Adrenal gland (tissue), 9 donors: ENCODE measurements at regions not wholly inside any gene's neighbourhood (a gene's known extent, or its start where the extent isn't known, plus 50 kb on each side); places are given as distances from the start of the nearest gene placed in this dataset.

Source experiments
- DNase-seq, 7 donors: peaks; one replicate each; pipeline ENCODE4 v3.0.0-alpha.2; 2019 to 2020
- H3K27ac ChIP-seq, 5 donors: fragments of 200-600 bp; sonication (generic) in 4 of 5; 1 replicate in 3 of 5; 2 replicates in 2 of 5; pipeline versions ENCODE4 v1.5.1 to v1.8.0; 2016 to 2020; ENCODE audit warnings: mild to moderate bottlenecking in 1 of 5
- H3K27me3 ChIP-seq: fragments of 200-600 bp; 2 replicates; pipeline ENCODE4 v1.8.0; 2021
- H3K36me3 ChIP-seq, 2 donors: fragments of 200-600 bp; replicated peaks in 1 of 2; 1 replicate in 1 of 2; 2 replicates in 1 of 2; pipeline versions ENCODE4 v1.5.1 to v1.8.0; 2018 to 2022
- H3K4me1 ChIP-seq, 2 donors: fragments of 200-600 bp; replicated peaks in 1 of 2; 1 replicate in 1 of 2; 2 replicates in 1 of 2; pipeline versions ENCODE4 v1.5.1 to v1.8.0; 2018 to 2021
- H3K4me3 ChIP-seq, 4 donors: fragments of 200-600 bp; sonication (generic) in 3 of 4; one replicate each; pipeline ENCODE4 v1.5.1; 2016 to 2018
- H3K9me3 ChIP-seq, 3 donors: fragments of 200-600 bp; sonication (generic) in 1 of 3; replicated peaks in 1 of 3; 1 replicate in 2 of 3; 2 replicates in 1 of 3; pipeline versions ENCODE4 v1.5.1 to v1.8.0; 2016 to 2021
- POLR2A ChIP-seq, 2 donors: fragments of 450-650 bp; IDR thresholded peaks; one replicate each; pipeline ENCODE4 v1.6.1; 2017; ENCODE audit warnings: antibody characterized with exemption in 2 of 2, mild to moderate bottlenecking in 2 of 2, moderate library complexity in 1 of 2
- WGBS, 4 donors: extraction: QIAGEN DNeasy Blood & Tissue Kit in 2 of 4; methylation state at CpG; one replicate each; pipeline versions ENCODE4 v1.1.5 to v1.1.7; 2013 to 2017; 5-methylcytosine and 5-hydroxymethylcytosine counted together
- intact Hi-C, 2 donors: fragments of 100-400 bp; cut with DNase I; formaldehyde crosslinking; loops; one replicate each; pipeline versions ENCODE4 v1.14.1 to v1.15.0; 2022 to 2023
- TF ChIP-seq, protein P1 (sequence below), 6 experiments: fragments of 450-650 bp in 4 of 6; fragments of 200-600 bp in 2 of 6; sonication (generic) in 1 of 6; IDR thresholded peaks; 1 replicate in 5 of 6; 2 replicates in 1 of 6; pipeline versions ENCODE4 v1.5.1 to v1.8.0; 2016 to 2021; ENCODE audit warnings: antibody characterized with exemption in 6 of 6, mild to moderate bottlenecking in 2 of 6, moderate library complexity in 1 of 6
- donor health status: healthy with polysubstance abuse.
- donor health status: Bipolar disorder and iron deficiency.
- donor health status: DM: yes; HTN: yes; CAD: no.
- donor health status: DM: no; HTN: no; CAD: no.
- donor health status: DM: no; HTN: no; CAD: no.

DNA sequence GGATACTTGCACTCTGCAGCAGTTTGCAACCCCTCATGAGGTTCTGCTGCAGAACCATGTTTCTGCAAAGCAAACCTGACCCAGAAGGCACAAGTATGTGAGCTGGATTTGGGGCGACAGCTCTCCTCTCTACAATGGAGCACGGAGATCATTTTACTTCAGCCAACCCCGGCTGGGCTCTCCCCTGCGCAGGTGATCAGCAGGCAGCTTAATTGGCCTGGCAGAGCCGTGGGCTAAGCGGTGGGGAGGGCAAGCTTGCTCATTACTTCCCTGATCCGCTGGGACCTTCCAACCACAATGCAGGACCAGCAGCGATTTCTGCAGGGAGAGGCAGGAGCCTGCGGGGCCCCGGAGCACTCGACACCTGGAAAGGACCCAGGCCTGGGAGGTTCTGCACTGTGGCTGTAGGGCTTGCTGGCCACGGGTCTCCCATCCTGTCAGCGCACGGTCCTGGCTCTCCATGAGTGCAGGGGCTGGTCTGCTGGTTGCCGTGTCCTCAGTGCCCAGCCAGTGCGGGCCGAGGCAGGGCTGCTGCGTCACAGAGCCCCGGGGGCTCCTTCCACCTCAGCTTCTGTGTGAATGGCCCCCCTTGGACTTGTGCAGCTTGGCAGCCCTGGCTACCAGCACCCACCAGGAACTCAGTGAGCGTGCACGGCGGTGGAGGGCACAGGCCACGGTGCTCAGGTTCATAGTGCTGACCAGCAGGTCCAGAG is 51.8 kb upstream of the RAPGEF1 start:
- Histone ChIP-seq H3K9me3 (no peaks in the 10 kb centered on the region), H3K4me1 (no peaks in the 10 kb centered on the region), H3K36me3 (no peaks in the 10 kb centered on the region), H3K27me3 (peaks cover 19% of the 10 kb centered on the region), H3K27ac (no peak overlapping the region), H3K4me3 (no peak overlapping the region)
- no peak for DNase-seq
- no peak for TF ChIP-seq POLR2A (IDR thresholded peaks at IDR 0.05)
- TF ChIP-seq, protein P1, sequence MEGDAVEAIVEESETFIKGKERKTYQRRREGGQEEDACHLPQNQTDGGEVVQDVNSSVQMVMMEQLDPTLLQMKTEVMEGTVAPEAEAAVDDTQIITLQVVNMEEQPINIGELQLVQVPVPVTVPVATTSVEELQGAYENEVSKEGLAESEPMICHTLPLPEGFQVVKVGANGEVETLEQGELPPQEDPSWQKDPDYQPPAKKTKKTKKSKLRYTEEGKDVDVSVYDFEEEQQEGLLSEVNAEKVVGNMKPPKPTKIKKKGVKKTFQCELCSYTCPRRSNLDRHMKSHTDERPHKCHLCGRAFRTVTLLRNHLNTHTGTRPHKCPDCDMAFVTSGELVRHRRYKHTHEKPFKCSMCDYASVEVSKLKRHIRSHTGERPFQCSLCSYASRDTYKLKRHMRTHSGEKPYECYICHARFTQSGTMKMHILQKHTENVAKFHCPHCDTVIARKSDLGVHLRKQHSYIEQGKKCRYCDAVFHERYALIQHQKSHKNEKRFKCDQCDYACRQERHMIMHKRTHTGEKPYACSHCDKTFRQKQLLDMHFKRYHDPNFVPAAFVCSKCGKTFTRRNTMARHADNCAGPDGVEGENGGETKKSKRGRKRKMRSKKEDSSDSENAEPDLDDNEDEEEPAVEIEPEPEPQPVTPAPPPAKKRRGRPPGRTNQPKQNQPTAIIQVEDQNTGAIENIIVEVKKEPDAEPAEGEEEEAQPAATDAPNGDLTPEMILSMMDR (IDR thresholded peaks at IDR 0.05): no peak
- 71 to 80% (median 77%) methylated on average over 10 to 23 of the region's 23 CpGs for WGBS, 4 donors
- intact Hi-C loops: loop anchor here in 1 of 2 donors (10.0 kb wide), 1 partner anchor 323 kb away; no protein-coding TSS in a partner anchor
